Trophoblast cell (in vitro differentiated cells and primary cell): ENCODE measurements at regions not wholly inside any gene's neighbourhood (a gene's known extent, or its start where the extent isn't known, plus 50 kb on each side); places are given as distances from the start of the nearest gene placed in this dataset.

Source experiments
- DNase-seq, 2 donors: peaks; one replicate each; pipeline ENCODE4 v3.0.0-alpha.2; 2016
- H2AFZ ChIP-seq: 2 replicates; pipeline ENCODE4 v1.6.1; 2013; ENCODE audit warnings: low read length, moderate library complexity, mild to moderate bottlenecking; ENCODE audit not compliant: insufficient read depth, poor library complexity
- H2AK5ac ChIP-seq: 2 replicates; pipeline ENCODE4 v1.6.1; 2013; ENCODE audit warnings: mild to moderate bottlenecking, low read length
- H2BK120ac ChIP-seq: 2 replicates; pipeline ENCODE4 v1.6.1; 2013; ENCODE audit warnings: low read length, mild to moderate bottlenecking, moderate library complexity; ENCODE audit not compliant: insufficient read depth, poor library complexity
- H2BK12ac ChIP-seq: 2 replicates; pipeline ENCODE4 v1.6.1; 2013; ENCODE audit warnings: mild to moderate bottlenecking, low read length, moderate library complexity
- H2BK5ac ChIP-seq: 2 replicates; pipeline ENCODE4 v1.6.1; 2013; ENCODE audit warnings: low read length, low read depth, moderate library complexity, mild to moderate bottlenecking; ENCODE audit not compliant: poor library complexity
- H3K14ac ChIP-seq: 2 replicates; pipeline ENCODE4 v1.6.1; 2013; ENCODE audit warnings: mild to moderate bottlenecking, low read length
- H3K18ac ChIP-seq: 2 replicates; pipeline ENCODE4 v1.6.1; 2013; ENCODE audit warnings: mild to moderate bottlenecking, low read length
- H3K23ac ChIP-seq: 2 replicates; pipeline ENCODE4 v1.6.1; 2013; ENCODE audit warnings: low read length
- H3K27ac ChIP-seq: 2 replicates; pipeline ENCODE4 v1.5.1; 2013; ENCODE audit warnings: low read depth, mild to moderate bottlenecking, inconsistent platforms, low read length, moderate library complexity
- H3K27me3 ChIP-seq: 2 replicates; pipeline ENCODE4 v1.6.1; 2013; ENCODE audit warnings: inconsistent platforms, mild to moderate bottlenecking, low read length, moderate library complexity; ENCODE audit not compliant: insufficient read depth
- H3K36me3 ChIP-seq, 2 experiments: 1 replicate in 1 of 2; 2 replicates in 1 of 2; pipeline ENCODE4 v1.6.1; 2013; ENCODE audit warnings: low read length in 2 of 2, mild to moderate bottlenecking in 2 of 2, moderate library complexity in 1 of 2; ENCODE audit not compliant: insufficient read depth in 2 of 2, control insufficient read depth in 1 of 2
- H3K4ac ChIP-seq: 2 replicates; pipeline ENCODE4 v1.6.1; 2013; ENCODE audit warnings: low read depth, mild to moderate bottlenecking, low read length, moderate library complexity
- H3K4me1 ChIP-seq, 2 experiments: 1 replicate in 1 of 2; 2 replicates in 1 of 2; pipeline ENCODE4 v1.6.1; 2013; ENCODE audit warnings: low read length in 2 of 2, mild to moderate bottlenecking in 2 of 2, moderate library complexity in 1 of 2; ENCODE audit not compliant: insufficient read depth in 2 of 2, control insufficient read depth in 1 of 2
- H3K4me2 ChIP-seq: 2 replicates; pipeline ENCODE4 v1.6.1; 2013; ENCODE audit warnings: inconsistent platforms, mild to moderate bottlenecking, low read length, moderate library complexity
- H3K4me3 ChIP-seq: 2 replicates; pipeline ENCODE4 v1.5.1; 2013; ENCODE audit warnings: mild to moderate bottlenecking, low read depth, low read length, inconsistent platforms
- H3K79me1 ChIP-seq: one replicate; pipeline ENCODE4 v1.6.1; 2013; ENCODE audit warnings: low read length
- H3K79me2 ChIP-seq: 2 replicates; pipeline ENCODE4 v1.6.1; 2013; ENCODE audit warnings: low read length, mild to moderate bottlenecking; ENCODE audit not compliant: control insufficient read depth, insufficient read depth, poor library complexity
- H3K9ac ChIP-seq: 2 replicates; pipeline ENCODE4 v1.6.1; 2013; ENCODE audit warnings: mild to moderate bottlenecking, low read length
- H3K9me3 ChIP-seq: 2 replicates; pipeline ENCODE4 v1.6.1; 2013; ENCODE audit warnings: low read depth, mild to moderate bottlenecking, control low read depth, inconsistent platforms, low read length; ENCODE audit not compliant: insufficient read depth
- H4K12ac ChIP-seq: 2 replicates; pipeline ENCODE4 v1.6.1; 2013; ENCODE audit warnings: low read depth, mild to moderate bottlenecking, low read length, moderate library complexity
- H4K8ac ChIP-seq: 2 replicates; pipeline ENCODE4 v1.6.1; 2013; ENCODE audit warnings: low read depth, mild to moderate bottlenecking, low read length, moderate library complexity
- H4K91ac ChIP-seq: one replicate; pipeline ENCODE4 v1.6.1; 2013; ENCODE audit warnings: low read depth, mild to moderate bottlenecking, low read length, moderate library complexity
- WGBS: extraction: QIAGEN DNeasy Blood & Tissue Kit; methylation state at CpG from one replicate; pipeline ENCODE4 v1.1.7; 2013; ENCODE audit warnings: missing lambda C conversion rate; ENCODE audit not compliant: insufficient read length, insufficient coverage; ENCODE audit errors: extremely low coverage; 5-methylcytosine and 5-hydroxymethylcytosine counted together

GRCh38 chr12:107518868-107519267 lies 166.7 kb upstream of the PWP1 start:
- Histone ChIP-seq H2BK5ac (no peak overlapping the region), H3K14ac (no peak overlapping the region), H3K27me3 (no peaks in the 10 kb centered on the region), H3K79me2 (no peaks in the 10 kb centered on the region), H3K23ac (no peak overlapping the region), H3K4me2 (no peak overlapping the region), H3K27ac (no peak overlapping the region), H3K36me3 (no peaks in the 10 kb centered on the region), H3K9me3 (no peaks in the 10 kb centered on the region), H3K4me3 (no peak overlapping the region), H4K8ac (no peak overlapping the region), H4K91ac (no peak overlapping the region), H4K12ac (no peak overlapping the region), H3K18ac (no peak overlapping the region), H2BK120ac (no peak overlapping the region), H2AK5ac (no peak overlapping the region), H3K79me1 (no peaks in the 10 kb centered on the region), H3K4me1 (no peaks in the 10 kb centered on the region), H3K4ac (no peak overlapping the region), H2BK12ac (no peak overlapping the region), H2AFZ (no peak overlapping the region), H3K9ac (peak overlapping the region; percentile 61)
- no peak for DNase-seq
- WGBS, result no CpG with 5 or more reads among the region's 4 CpGs

DNA sequence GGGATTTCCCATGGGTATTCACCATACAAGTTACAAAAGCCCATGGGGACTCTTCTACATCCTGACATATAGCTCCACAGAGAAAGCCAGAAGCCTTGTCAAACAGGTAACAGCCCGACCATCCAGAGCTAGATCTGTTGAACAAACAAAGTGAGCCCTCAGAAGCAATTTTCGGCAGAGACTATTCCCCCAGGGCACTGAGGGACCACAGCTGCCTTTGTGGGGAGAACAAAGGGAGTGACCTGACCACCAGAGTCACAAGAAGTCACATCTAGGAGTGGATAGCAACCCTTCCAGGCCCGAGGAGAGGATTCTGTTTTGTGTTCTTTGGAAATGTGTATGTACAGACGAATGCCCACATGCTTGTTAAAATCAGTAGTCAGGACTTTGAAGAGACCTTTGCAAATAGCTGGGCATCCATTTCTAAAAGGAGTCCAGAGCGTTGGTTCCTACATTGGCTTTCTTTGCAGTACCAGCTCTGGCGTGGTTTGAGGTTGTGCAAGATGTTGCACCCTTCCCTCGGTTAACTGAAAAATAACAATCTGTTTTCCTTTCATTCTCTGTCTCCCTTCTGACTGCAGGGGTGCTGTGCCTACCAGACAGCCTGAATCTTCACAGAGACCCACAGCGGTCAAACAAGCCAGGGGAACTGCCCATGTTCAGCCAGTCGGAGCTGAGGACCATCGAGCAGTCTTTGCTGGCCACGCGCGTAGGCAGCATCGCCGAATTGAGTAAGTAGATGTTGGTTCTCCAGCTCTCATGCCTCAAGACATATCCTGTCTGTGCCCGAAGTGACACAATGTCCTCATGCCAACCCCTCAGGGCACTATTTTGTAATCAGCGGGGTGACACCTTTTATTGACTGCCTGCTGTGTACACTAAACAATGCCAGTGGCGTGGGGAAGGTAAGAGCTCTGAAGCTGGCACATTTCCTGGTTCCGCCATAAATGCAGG lies 165.4 kb upstream of the PWP1 start:
- H4K12ac ChIP-seq, result no peak overlapping the region

GRCh38 chr12:107521826-107522355 lies 163.7 kb upstream of the PWP1 start:
- no CpG with 5 or more reads among the region's 3 CpGs for WGBS
- Histone ChIP-seq H3K4ac (no peak overlapping the region), H3K4me3 (no peak overlapping the region), H3K27ac (no peak overlapping the region), H2BK120ac (no peak overlapping the region), H3K23ac (no peak overlapping the region), H2AFZ (no peak overlapping the region), H3K4me1 (no peaks in the 10 kb centered on the region), H3K36me3 (no peaks in the 10 kb centered on the region), H2BK12ac (no peak overlapping the region), H4K91ac (no peak overlapping the region), H3K79me2 (no peaks in the 10 kb centered on the region), H4K8ac (no peak overlapping the region), H2AK5ac (no peak overlapping the region), H3K18ac (no peak overlapping the region), H3K9me3 (no peaks in the 10 kb centered on the region), H3K9ac (no peak overlapping the region), H3K79me1 (no peaks in the 10 kb centered on the region), H3K14ac (no peak overlapping the region), H4K12ac (no peak overlapping the region), H3K27me3 (no peaks in the 10 kb centered on the region), H3K4me2 (no peak overlapping the region), H2BK5ac (no peak overlapping the region)
- DNase-seq, result no peak

More for the DNA sequence above, 165.4 kb upstream of the PWP1 start:
- no peak for DNase-seq
- no peak overlapping the region for H2BK120ac ChIP-seq
- no peak overlapping the region for H3K4me3 ChIP-seq
- no peak overlapping the region for H4K91ac ChIP-seq
- H3K36me3 ChIP-seq, result no peaks in the 10 kb centered on the region
- no peaks in the 10 kb centered on the region for H3K79me2 ChIP-seq
- H2BK12ac ChIP-seq, result no peak overlapping the region
- no peak overlapping the region for H3K4me2 ChIP-seq
- H3K14ac ChIP-seq, result no peak overlapping the region
- H3K23ac ChIP-seq, result no peak overlapping the region
- no peak overlapping the region for H4K8ac ChIP-seq
- H2AK5ac ChIP-seq, result no peak overlapping the region
- no CpG with 5 or more reads among the region's 19 CpGs for WGBS
- no peak overlapping the region for H2BK5ac ChIP-seq
- H3K4me1 ChIP-seq, result no peaks in the 10 kb centered on the region
- H3K27ac ChIP-seq, result no peak overlapping the region
- no peaks in the 10 kb centered on the region for H3K79me1 ChIP-seq
- H3K4ac ChIP-seq, result no peak overlapping the region
- H3K9me3 ChIP-seq, result no peaks in the 10 kb centered on the region
- no peak overlapping the region for H2AFZ ChIP-seq
- H3K9ac ChIP-seq, result no peak overlapping the region
- no peak overlapping the region for H3K18ac ChIP-seq
- H3K27me3 ChIP-seq, result no peaks in the 10 kb centered on the region

DNA sequence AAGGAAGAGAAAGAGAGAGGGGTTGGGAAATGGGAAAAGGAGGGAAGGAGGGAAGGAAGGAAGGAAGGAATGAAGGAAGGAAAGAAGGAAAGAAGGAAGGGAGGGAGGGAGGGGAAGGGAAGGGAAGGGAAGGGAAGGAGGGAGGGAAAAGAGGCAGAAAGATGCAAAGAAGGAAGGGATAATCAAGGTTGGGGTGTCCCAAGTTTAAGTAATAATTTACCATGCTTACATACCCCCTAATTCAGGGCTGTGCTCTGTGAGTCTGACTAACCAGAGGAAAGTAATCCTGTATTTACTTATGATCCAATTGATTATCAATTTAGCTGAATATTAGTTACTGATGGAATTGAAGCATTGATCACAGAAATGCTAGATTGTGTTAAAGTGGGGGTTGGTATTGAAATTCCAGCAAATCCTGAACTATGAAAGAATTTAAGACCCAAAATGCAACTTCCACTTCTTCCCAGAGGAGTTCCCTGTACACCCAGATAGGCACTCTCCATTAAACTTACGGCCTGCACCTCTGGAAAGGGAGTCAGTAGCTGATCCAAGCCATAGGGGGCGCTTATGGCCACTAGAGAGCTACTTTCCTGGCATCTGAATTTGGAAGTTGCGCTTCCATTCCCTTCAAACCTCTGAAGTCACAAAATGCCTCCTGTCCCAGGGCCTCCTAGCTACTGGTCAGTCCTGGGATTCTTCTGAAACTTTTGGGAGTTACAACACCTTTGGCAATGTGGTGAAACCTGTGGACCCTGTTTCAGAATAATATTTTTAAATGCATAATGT lies 162.7 kb upstream of the PWP1 start:
- H3K27ac ChIP-seq, result no peak overlapping the region
- H3K9me3 ChIP-seq, result no peaks in the 10 kb centered on the region
- H2AFZ ChIP-seq, result no peak overlapping the region
- no peak overlapping the region for H3K4ac ChIP-seq
- H3K36me3 ChIP-seq, result no peaks in the 10 kb centered on the region
- peak; percentile 85 to 91 for DNase-seq
- no peak overlapping the region for H2BK5ac ChIP-seq
- no peak overlapping the region for H4K91ac ChIP-seq
- H3K4me1 ChIP-seq, result no peaks in the 10 kb centered on the region
- no peak overlapping the region for H3K9ac ChIP-seq
- no peak overlapping the region for H3K23ac ChIP-seq
- H2AK5ac ChIP-seq, result no peak overlapping the region
- no peak overlapping the region for H3K14ac ChIP-seq
- H3K4me2 ChIP-seq, result no peak overlapping the region
- no peak overlapping the region for H4K8ac ChIP-seq
- H2BK12ac ChIP-seq, result no peak overlapping the region
- no peaks in the 10 kb centered on the region for H3K27me3 ChIP-seq
- H3K79me2 ChIP-seq, result no peaks in the 10 kb centered on the region
- no peaks in the 10 kb centered on the region for H3K79me1 ChIP-seq
- WGBS, result no CpG with 5 or more reads among the region's 3 CpGs
- H2BK120ac ChIP-seq, result no peak overlapping the region
- H3K18ac ChIP-seq, result no peak overlapping the region
- H3K4me3 ChIP-seq, result no peak overlapping the region
- no peak overlapping the region for H4K12ac ChIP-seq
